ENCODE measurements at regions not wholly inside any gene's neighbourhood (a gene's known extent, or its start where the extent isn't known, plus 50 kb on each side); places are given as distances from the start of the nearest gene placed in this dataset.

DNA sequence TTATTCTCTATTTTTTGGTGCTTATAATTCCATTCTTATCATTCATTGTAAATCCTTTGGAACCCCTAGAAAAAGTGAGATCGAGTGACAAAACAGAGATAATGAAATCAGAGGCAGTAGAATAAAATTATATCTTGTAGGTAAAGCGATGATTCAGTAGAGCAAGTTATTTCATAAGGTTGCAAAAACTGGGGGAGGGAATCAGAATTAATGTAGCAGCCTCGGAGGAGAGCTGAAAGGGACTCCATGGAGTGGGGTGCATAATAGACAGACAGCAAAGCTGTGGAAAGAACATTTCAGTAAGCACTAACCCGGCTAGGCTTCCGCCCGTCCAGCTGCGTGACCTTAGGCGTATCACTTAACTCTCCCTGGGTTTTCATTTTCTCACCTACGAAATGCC lies 289.7 kb downstream of the EN1 start:
- no peaks in the 10 kb centered on the region for H3K9me3 ChIP-seq (ENCODE audit: control insufficient read depth in 2 of 2, insufficient read depth in 1 of 2, low read depth in 1 of 2, low read length in 1 of 2)
- no peak overlapping the region for H3K27ac ChIP-seq (ENCODE audit: low read depth in 2 of 2, low read length in 1 of 2)
- no peak overlapping the region for H3K4me3 ChIP-seq (ENCODE audit: low read depth in 1 of 2, low read length in 2 of 2)
- H3K4me1 ChIP-seq (ENCODE audit: control insufficient read depth in 2 of 2, insufficient read depth in 2 of 2, low read length in 1 of 2) = no peaks in the 10 kb centered on the region
- H3K36me3 ChIP-seq (ENCODE audit: control insufficient read depth in 2 of 2, insufficient read depth in 2 of 2, low read length in 1 of 2) = no peaks in the 10 kb centered on the region
- no peaks in the 10 kb centered on the region for H3K27me3 ChIP-seq (ENCODE audit: control insufficient read depth in 1 of 2, insufficient read depth in 2 of 2, low read length in 2 of 2)
- 81 to 87% methylated on average over 9 of the region's 9 CpGs for WGBS, 2 donors

DNA sequence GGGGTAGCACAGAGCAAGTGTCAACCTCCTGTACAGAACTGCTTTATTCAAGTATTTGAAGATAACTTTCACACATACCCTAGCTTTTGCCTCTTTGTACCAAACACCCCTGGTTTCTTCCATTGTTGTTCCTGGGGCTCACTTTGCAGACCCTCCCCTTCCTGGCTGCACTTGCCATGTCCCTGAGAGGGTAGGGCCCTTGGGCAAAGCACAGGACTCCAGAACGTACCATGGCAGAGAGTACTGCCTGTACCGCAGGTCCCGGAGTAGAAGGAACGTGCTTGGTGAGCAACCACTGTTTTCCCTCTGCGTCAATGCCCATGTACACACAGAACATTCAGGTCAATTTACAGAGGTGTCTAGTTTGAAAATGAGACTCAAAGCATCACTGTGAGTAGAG lies 290.4 kb downstream of the EN1 start:
- Histone ChIP-seq H3K36me3 (ENCODE audit: control insufficient read depth in 2 of 2, insufficient read depth in 2 of 2, low read length in 1 of 2) (no peaks in the 10 kb centered on the region), H3K4me1 (ENCODE audit: control insufficient read depth in 2 of 2, insufficient read depth in 2 of 2, low read length in 1 of 2) (no peaks in the 10 kb centered on the region), H3K27me3 (ENCODE audit: control insufficient read depth in 1 of 2, insufficient read depth in 2 of 2, low read length in 2 of 2) (no peaks in the 10 kb centered on the region), H3K27ac (ENCODE audit: low read depth in 2 of 2, low read length in 1 of 2) (no peak overlapping the region), H3K4me3 (ENCODE audit: low read depth in 1 of 2, low read length in 2 of 2) (no peak overlapping the region), H3K9me3 (ENCODE audit: control insufficient read depth in 2 of 2, insufficient read depth in 1 of 2, low read depth in 1 of 2, low read length in 1 of 2) (no peaks in the 10 kb centered on the region)
- 90 to 92% methylated on average over 5 of the region's 5 CpGs for WGBS, 2 donors

DNA sequence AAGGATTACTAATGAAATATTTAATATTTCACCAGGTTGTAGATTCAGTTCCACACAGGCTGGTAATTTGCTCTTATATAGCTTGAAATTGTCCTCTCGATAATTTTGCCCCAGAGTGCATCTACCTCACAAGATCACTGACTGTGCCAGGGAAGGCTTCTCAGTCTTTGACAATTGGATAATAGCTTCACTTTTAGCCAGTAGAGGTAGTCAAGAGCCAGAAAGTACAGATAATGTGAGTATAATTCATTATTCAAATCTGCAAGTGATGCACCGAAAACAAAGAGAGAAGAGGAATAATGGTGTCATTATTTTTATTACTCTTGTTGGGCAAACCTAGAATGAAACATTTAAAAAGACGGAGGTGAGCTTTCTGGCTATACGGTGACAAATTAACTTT lies 292.8 kb downstream of the EN1 start:
- Histone ChIP-seq H3K9me3 (ENCODE audit: control insufficient read depth in 2 of 2, insufficient read depth in 1 of 2, low read depth in 1 of 2, low read length in 1 of 2) (no peaks in the 10 kb centered on the region), H3K4me1 (ENCODE audit: control insufficient read depth in 2 of 2, insufficient read depth in 2 of 2, low read length in 1 of 2) (no peaks in the 10 kb centered on the region)
- WGBS, 2 donors = 91 to 92% methylated on average over 4 of the region's 4 CpGs

DNA sequence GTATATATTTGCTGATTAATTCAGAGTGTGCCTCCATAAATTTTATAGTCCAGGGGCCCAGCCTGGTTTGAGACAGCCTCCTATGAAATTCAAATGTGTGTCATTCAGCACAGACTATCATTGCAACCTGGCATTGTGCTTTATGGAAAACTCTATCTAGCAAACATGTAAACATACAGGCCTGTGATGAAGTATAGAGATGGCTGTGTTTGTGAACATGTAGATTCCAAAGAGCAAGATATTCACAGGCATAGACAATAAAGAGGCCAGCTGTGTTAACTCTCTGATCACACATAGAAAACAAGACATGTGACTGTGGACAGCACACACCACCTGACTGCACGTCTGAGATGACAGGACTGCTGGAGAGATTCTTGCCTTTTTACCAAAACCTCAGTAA lies 297.9 kb downstream of the EN1 start:
- Histone ChIP-seq H3K36me3 (ENCODE audit: control insufficient read depth in 2 of 2, insufficient read depth in 2 of 2, low read length in 1 of 2) (no peaks in the 10 kb centered on the region), H3K4me3 (ENCODE audit: low read depth in 1 of 2, low read length in 2 of 2) (no peak overlapping the region), H3K4me1 (ENCODE audit: control insufficient read depth in 2 of 2, insufficient read depth in 2 of 2, low read length in 1 of 2) (no peaks in the 10 kb centered on the region), H3K9me3 (ENCODE audit: control insufficient read depth in 2 of 2, insufficient read depth in 1 of 2, low read depth in 1 of 2, low read length in 1 of 2) (peaks cover 0 to 2% of the 10 kb centered on the region in 2 donors), H3K27ac (ENCODE audit: low read depth in 2 of 2, low read length in 1 of 2) (no peak overlapping the region), H3K27me3 (ENCODE audit: control insufficient read depth in 1 of 2, insufficient read depth in 2 of 2, low read length in 2 of 2) (no peaks in the 10 kb centered on the region)
- WGBS, 2 donors = 41% methylated on average over 1 of the region's 1 CpG

More for the DNA sequence above, 292.8 kb downstream of the EN1 start:
- Histone ChIP-seq H3K4me3 (ENCODE audit: low read depth in 1 of 2, low read length in 2 of 2) (no peak overlapping the region), H3K27me3 (ENCODE audit: control insufficient read depth in 1 of 2, insufficient read depth in 2 of 2, low read length in 2 of 2) (no peaks in the 10 kb centered on the region), H3K36me3 (ENCODE audit: control insufficient read depth in 2 of 2, insufficient read depth in 2 of 2, low read length in 1 of 2) (no peaks in the 10 kb centered on the region), H3K27ac (ENCODE audit: low read depth in 2 of 2, low read length in 1 of 2) (no peak overlapping the region)

DNA sequence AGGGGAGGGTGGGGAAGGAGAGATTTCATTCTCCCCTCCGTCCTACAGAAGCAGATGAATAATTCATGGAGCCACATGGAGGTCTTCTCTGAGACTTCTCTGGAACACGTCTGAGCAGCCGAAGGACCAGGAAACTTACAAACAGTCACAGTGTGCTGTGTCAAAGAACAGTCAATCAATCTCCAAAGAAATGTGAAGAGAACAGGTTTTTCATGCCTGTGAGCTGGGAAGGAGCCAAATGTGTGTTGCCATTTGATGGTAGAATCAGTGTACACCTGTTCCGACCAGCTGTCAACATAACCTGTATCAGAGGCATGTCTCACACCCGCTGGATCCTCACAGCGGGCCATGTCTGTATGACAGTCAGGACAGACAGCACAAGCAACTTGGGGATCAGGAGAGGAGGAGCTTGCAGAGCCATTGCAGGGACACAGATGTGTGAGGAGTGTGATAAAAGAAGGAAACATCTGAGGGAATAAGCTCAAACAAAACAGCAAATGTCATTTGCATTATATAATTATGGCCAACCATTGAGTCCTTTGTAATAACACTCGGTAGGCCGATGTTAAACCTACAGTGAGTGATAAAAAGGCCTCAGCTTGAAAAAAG lies 298.5 kb downstream of the EN1 start:
- Histone ChIP-seq H3K9me3 (ENCODE audit: control insufficient read depth in 2 of 2, insufficient read depth in 1 of 2, low read depth in 1 of 2, low read length in 1 of 2) (peaks cover 0 to 2% of the 10 kb centered on the region in 2 donors), H3K27me3 (ENCODE audit: control insufficient read depth in 1 of 2, insufficient read depth in 2 of 2, low read length in 2 of 2) (no peaks in the 10 kb centered on the region), H3K4me3 (ENCODE audit: low read depth in 1 of 2, low read length in 2 of 2) (no peak overlapping the region), H3K36me3 (ENCODE audit: control insufficient read depth in 2 of 2, insufficient read depth in 2 of 2, low read length in 1 of 2) (no peaks in the 10 kb centered on the region), H3K4me1 (ENCODE audit: control insufficient read depth in 2 of 2, insufficient read depth in 2 of 2, low read length in 1 of 2) (no peaks in the 10 kb centered on the region), H3K27ac (ENCODE audit: low read depth in 2 of 2, low read length in 1 of 2) (no peak overlapping the region)
- WGBS, 2 donors = 56 to 57% methylated on average over 8 of the region's 8 CpGs

DNA sequence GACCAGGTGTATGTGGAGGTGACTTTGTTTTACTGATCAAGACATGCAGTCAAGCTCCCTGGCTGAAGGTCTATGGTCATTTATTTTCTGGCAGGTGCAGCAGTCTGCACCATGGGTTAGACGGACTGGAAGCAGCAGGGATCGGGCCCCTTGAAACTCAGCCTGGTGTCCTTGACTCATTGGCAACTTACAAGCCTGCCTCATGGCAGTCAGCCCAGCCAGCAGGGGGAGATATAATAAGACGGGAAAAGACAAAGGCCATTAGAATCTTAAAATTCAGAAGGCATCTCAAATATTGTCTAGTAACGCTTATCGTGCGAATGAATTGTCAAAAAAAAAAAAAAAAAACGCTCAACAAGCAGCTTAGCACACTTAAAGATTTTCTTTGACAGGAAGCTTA lies 308.2 kb downstream of the EN1 start:
- H3K9me3 ChIP-seq (ENCODE audit: control insufficient read depth in 2 of 2, insufficient read depth in 1 of 2, low read depth in 1 of 2, low read length in 1 of 2) = no peaks in the 10 kb centered on the region
- H3K4me1 ChIP-seq (ENCODE audit: control insufficient read depth in 2 of 2, insufficient read depth in 2 of 2, low read length in 1 of 2) = no peaks in the 10 kb centered on the region
- no peak overlapping the region for H3K4me3 ChIP-seq (ENCODE audit: low read depth in 1 of 2, low read length in 2 of 2)
- no peaks in the 10 kb centered on the region for H3K27me3 ChIP-seq (ENCODE audit: control insufficient read depth in 1 of 2, insufficient read depth in 2 of 2, low read length in 2 of 2)
- H3K27ac ChIP-seq (ENCODE audit: low read depth in 2 of 2, low read length in 1 of 2) = no peak overlapping the region
- 53 to 59% methylated on average over 7 of the region's 7 CpGs for WGBS, 2 donors
- H3K36me3 ChIP-seq (ENCODE audit: control insufficient read depth in 2 of 2, insufficient read depth in 2 of 2, low read length in 1 of 2) = no peaks in the 10 kb centered on the region

DNA sequence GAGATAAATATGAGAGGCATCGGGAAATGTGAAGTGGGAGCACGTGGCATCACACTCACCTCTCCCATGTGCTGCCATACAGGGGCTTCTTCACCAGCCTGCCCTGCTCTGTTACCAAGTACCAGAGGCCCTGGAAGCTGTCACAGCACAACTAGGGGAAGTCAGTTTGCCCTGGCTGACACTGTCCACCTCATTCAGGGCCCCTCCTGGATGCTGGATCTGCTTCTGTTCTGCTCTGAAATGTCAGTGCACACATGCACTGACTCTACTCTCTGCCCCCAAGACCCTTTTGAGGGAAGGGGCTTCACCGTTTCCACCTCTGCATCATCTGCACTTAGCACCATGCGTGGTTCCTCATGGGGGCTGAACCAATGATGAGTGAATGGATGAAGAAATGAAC lies 311.1 kb downstream of the EN1 start:
- H3K27me3 ChIP-seq (ENCODE audit: control insufficient read depth in 1 of 2, insufficient read depth in 2 of 2, low read length in 2 of 2) = no peaks in the 10 kb centered on the region
- no peak overlapping the region for H3K27ac ChIP-seq (ENCODE audit: low read depth in 2 of 2, low read length in 1 of 2)
- 82 to 83% methylated on average over 4 of the region's 4 CpGs for WGBS, 2 donors
- no peaks in the 10 kb centered on the region for H3K4me1 ChIP-seq (ENCODE audit: control insufficient read depth in 2 of 2, insufficient read depth in 2 of 2, low read length in 1 of 2)
- peaks cover 0 to 2% of the 10 kb centered on the region in 2 donors for H3K9me3 ChIP-seq (ENCODE audit: control insufficient read depth in 2 of 2, insufficient read depth in 1 of 2, low read depth in 1 of 2, low read length in 1 of 2)
- no peaks in the 10 kb centered on the region for H3K36me3 ChIP-seq (ENCODE audit: control insufficient read depth in 2 of 2, insufficient read depth in 2 of 2, low read length in 1 of 2)
- H3K4me3 ChIP-seq (ENCODE audit: low read depth in 1 of 2, low read length in 2 of 2) = no peak overlapping the region

DNA sequence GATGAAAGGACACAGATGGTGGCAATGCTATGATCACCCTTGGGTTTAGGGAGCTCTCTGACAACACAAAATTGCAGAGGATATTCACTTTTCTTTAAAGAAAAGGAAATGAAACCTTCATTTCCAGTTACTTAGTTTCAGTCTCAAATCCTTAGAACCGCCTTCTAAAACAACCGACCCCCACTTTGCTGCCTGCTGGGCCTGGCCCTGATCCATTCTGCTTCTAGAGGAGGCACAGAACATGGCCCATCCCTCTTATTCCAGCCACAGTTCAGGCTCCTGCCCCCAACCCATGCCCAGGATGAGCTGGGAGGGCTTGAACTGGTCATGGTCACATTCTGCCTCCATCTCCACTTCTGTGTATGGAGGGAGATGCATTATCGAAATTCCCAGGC lies 311.6 kb downstream of the EN1 start:
- H3K4me1 ChIP-seq (ENCODE audit: control insufficient read depth in 2 of 2, insufficient read depth in 2 of 2, low read length in 1 of 2) = no peaks in the 10 kb centered on the region
- H3K27me3 ChIP-seq (ENCODE audit: control insufficient read depth in 1 of 2, insufficient read depth in 2 of 2, low read length in 2 of 2) = no peaks in the 10 kb centered on the region
- H3K9me3 ChIP-seq (ENCODE audit: control insufficient read depth in 2 of 2, insufficient read depth in 1 of 2, low read depth in 1 of 2, low read length in 1 of 2) = peaks cover 0 to 4% of the 10 kb centered on the region in 2 donors
- H3K4me3 ChIP-seq (ENCODE audit: low read depth in 1 of 2, low read length in 2 of 2) = no peak overlapping the region
- H3K36me3 ChIP-seq (ENCODE audit: control insufficient read depth in 2 of 2, insufficient read depth in 2 of 2, low read length in 1 of 2) = no peaks in the 10 kb centered on the region
- no peak overlapping the region for H3K27ac ChIP-seq (ENCODE audit: low read depth in 2 of 2, low read length in 1 of 2)
- WGBS, 2 donors = 73 to 82% methylated on average over 3 of the region's 3 CpGs

DNA sequence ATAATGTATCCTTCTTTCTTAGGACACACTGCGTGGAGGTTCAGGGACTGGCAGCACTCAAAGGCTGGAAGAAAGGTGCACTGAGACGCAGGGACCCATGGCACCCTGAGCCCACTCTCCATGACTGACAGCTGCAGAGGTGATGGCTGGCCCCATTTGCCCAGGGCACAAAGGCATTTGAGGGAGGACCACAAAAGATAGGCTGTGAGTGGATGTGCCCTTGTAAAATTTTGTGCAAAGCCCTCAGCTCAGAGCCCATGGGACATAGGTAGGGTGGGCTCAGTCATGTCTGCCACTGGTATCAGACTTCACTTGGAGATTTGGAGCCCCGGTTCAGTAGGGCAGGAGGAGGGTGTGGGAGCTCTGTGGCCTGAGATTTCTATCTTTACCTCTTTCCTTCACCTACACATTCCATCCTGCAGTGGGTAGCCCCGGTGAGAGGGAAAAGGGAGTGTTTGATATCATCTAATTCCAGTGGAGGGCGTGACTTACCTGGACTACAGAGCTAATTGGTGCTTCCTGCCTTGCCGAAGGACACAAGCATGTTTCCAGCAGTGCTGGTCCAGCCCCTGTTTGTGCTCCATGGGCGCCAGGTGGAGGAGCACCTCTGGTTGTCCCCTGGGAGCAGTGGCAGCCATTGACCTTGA lies 312.2 kb downstream of the EN1 start:
- H3K27me3 ChIP-seq (ENCODE audit: control insufficient read depth in 1 of 2, insufficient read depth in 2 of 2, low read length in 2 of 2) = no peaks in the 10 kb centered on the region
- no peak overlapping the region for H3K4me3 ChIP-seq (ENCODE audit: low read depth in 1 of 2, low read length in 2 of 2)
- no peak overlapping the region for H3K27ac ChIP-seq (ENCODE audit: low read depth in 2 of 2, low read length in 1 of 2)
- no peaks in the 10 kb centered on the region for H3K36me3 ChIP-seq (ENCODE audit: control insufficient read depth in 2 of 2, insufficient read depth in 2 of 2, low read length in 1 of 2)
- H3K9me3 ChIP-seq (ENCODE audit: control insufficient read depth in 2 of 2, insufficient read depth in 1 of 2, low read depth in 1 of 2, low read length in 1 of 2) = peaks cover 0 to 4% of the 10 kb centered on the region in 2 donors
- H3K4me1 ChIP-seq (ENCODE audit: control insufficient read depth in 2 of 2, insufficient read depth in 2 of 2, low read length in 1 of 2) = no peaks in the 10 kb centered on the region
- 65 to 66% methylated on average over 7 of the region's 7 CpGs for WGBS, 2 donors

DNA sequence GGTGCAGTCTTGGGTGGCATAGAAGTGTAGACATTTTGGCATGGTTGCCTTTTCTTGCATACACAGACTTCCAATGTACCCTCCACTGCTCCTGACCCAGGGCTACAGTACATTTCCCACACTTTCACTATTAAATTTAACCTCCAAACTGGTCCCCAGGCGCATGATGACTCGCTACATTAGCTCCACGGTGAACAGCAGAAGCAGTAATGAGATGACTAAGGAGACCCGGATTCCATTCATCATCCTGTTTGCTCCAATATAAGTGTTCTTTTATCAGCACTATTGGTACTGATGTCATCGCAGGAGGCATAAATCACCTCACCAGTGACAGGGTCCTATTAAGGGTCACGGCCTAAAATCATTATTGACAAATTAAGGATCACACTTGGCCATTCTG lies 316.5 kb downstream of the EN1 start:
- no peak overlapping the region for H3K4me3 ChIP-seq (ENCODE audit: low read depth in 1 of 2, low read length in 2 of 2)
- H3K27ac ChIP-seq (ENCODE audit: low read depth in 2 of 2, low read length in 1 of 2) = no peak overlapping the region
- no peaks in the 10 kb centered on the region for H3K27me3 ChIP-seq (ENCODE audit: control insufficient read depth in 1 of 2, insufficient read depth in 2 of 2, low read length in 2 of 2)
- WGBS, 2 donors = 50 to 58% methylated on average over 6 of the region's 6 CpGs
- H3K36me3 ChIP-seq (ENCODE audit: control insufficient read depth in 2 of 2, insufficient read depth in 2 of 2, low read length in 1 of 2) = no peaks in the 10 kb centered on the region
- H3K9me3 ChIP-seq (ENCODE audit: control insufficient read depth in 2 of 2, insufficient read depth in 1 of 2, low read depth in 1 of 2, low read length in 1 of 2) = peaks cover 0 to 8% of the 10 kb centered on the region in 2 donors
- H3K4me1 ChIP-seq (ENCODE audit: control insufficient read depth in 2 of 2, insufficient read depth in 2 of 2, low read length in 1 of 2) = no peaks in the 10 kb centered on the region
